K562 (cell line): ENCODE measurements at regions not wholly inside any gene's neighbourhood (a gene's known extent, or its start where the extent isn't known, plus 50 kb on each side); places are given as distances from the start of the nearest gene placed in this dataset.

ENCODE experiments used
- ATAC-seq: fragments of 200-7000 bp; cut with Tn5 transposase; 3 replicates; pipeline ENCODE4 v1.9.1; 2020; ENCODE audit warnings: moderate library complexity
- BruUV-seq: library from RNA; stranded (reverse); fragments of 400-500 nt; replicated peaks from 2 replicates; lab custom pipeline; 2021; lab: Mats Ljungman, UMichigan
- CTCF ChIA-PET: fragments of 300-600 bp; formaldehyde crosslinking; extraction: SDS; loops from one replicate; lab custom pipeline; 2021; ENCODE audit warnings: low intra/inter-chr PET ratio; lab: Yijun Ruan, JAX
- POLR2A ChIA-PET: fragments of 300-600, 350-650 bp; sonication (Branson Sonifier 250); formaldehyde crosslinking; extraction: SDS; loops from one replicate; lab custom pipeline; 2021; ENCODE audit warnings: antibody characterized with exemption, inconsistent platforms; lab: Yijun Ruan, JAX
- DNase-seq, 4 experiments: peaks; one replicate each; pipeline versions ENCODE4 v3.0.0 to v3.0.0-alpha.2; 2011 to 2018; ENCODE audit warnings: low spot score in 3 of 4, mixed read lengths in 3 of 4; ENCODE audit errors: extremely low read depth in 1 of 4
- FAIRE-seq: peaks from 2 replicates; lab custom pipeline; 2011; peaks lifted over from hg19 to GRCh38; lab: Jason Lieb, UNC
- H2AFZ ChIP-seq: 2 replicates; pipeline ENCODE4 v1.6.0; 2011; ENCODE audit warnings: low read depth, low read length, control low read depth, inconsistent platforms
- H3K27ac ChIP-seq: fragments of 200-600 bp; 3 replicates; pipeline ENCODE4 v1.8.0; 2011; ENCODE audit warnings: low read depth, mild to moderate bottlenecking, control low read depth, inconsistent platforms, low read length, moderate library complexity, mixed read lengths; ENCODE audit errors: extremely low read depth
- H3K27me3 ChIP-seq, 2 experiments: fragments of 300-600 bp in 1 of 2; 2 replicates in 1 of 2; 3 replicates in 1 of 2; pipeline versions ENCODE4 v1.6.0 to v1.8.0; 2011; ENCODE audit warnings: inconsistent platforms in 2 of 2, low read length in 2 of 2, mild to moderate bottlenecking in 1 of 2, mixed read lengths in 1 of 2, moderate library complexity in 1 of 2; ENCODE audit not compliant: control insufficient read depth in 2 of 2, insufficient read depth in 2 of 2
- H3K36me3 ChIP-seq: fragments of 300-600 bp; 3 replicates; pipeline ENCODE4 v1.8.0; 2011; ENCODE audit warnings: mild to moderate bottlenecking, low read length, inconsistent platforms; ENCODE audit not compliant: control insufficient read depth, insufficient read depth
- H3K4me1 ChIP-seq, 2 experiments: fragments of 200-600 bp in 1 of 2; replicated peaks in 1 of 2; 2 replicates in 1 of 2; 3 replicates in 1 of 2; pipeline versions ENCODE4 v1.5.1 to v1.8.0; 2011; ENCODE audit warnings: inconsistent platforms in 2 of 2, low read length in 2 of 2, mild to moderate bottlenecking in 1 of 2, mixed read lengths in 1 of 2, moderate library complexity in 1 of 2; ENCODE audit not compliant: control insufficient read depth in 2 of 2, insufficient read depth in 2 of 2
- H3K4me2 ChIP-seq: 2 replicates; pipeline ENCODE4 v1.6.1; 2011; ENCODE audit warnings: low read length, control low read depth, inconsistent platforms, mixed read lengths; ENCODE audit not compliant: insufficient read depth
- H3K4me3 ChIP-seq: fragments of 200-600 bp; sonication (generic), shearing (Covaris generic); 2 replicates; pipeline ENCODE4 v1.5.1; 2016; ENCODE audit warnings: control low read depth, inconsistent platforms
- H3K79me2 ChIP-seq: fragments of 200-600 bp; 3 replicates; pipeline ENCODE4 v1.8.0; 2011; ENCODE audit warnings: low read length, inconsistent platforms; ENCODE audit not compliant: control insufficient read depth, insufficient read depth
- H3K9ac ChIP-seq, 2 experiments: 2 replicates each; pipeline versions ENCODE4 v1.6.0 to v1.6.1; 2011; ENCODE audit warnings: low read depth in 2 of 2, low read length in 2 of 2, control low read depth in 1 of 2, inconsistent platforms in 1 of 2, mild to moderate bottlenecking in 1 of 2, mixed read lengths in 1 of 2; ENCODE audit not compliant: insufficient read depth in 1 of 2
- H3K9me1 ChIP-seq: one replicate; pipeline ENCODE4 v1.6.0; 2011; ENCODE audit warnings: inconsistent platforms, mild to moderate bottlenecking, low read length, moderate library complexity; ENCODE audit not compliant: control insufficient read depth, insufficient read depth
- H3K9me3 ChIP-seq: replicated peaks from 2 replicates; pipeline ENCODE4 v1.5.1; 2011; ENCODE audit warnings: low read depth, low read length, inconsistent platforms; ENCODE audit not compliant: control insufficient read depth, insufficient read depth
- H4K20me1 ChIP-seq: replicated peaks from 2 replicates; pipeline ENCODE4 v1.6.1; 2011; ENCODE audit warnings: low read length, inconsistent platforms, mixed read lengths; ENCODE audit not compliant: control insufficient read depth, insufficient read depth
- ERF ChIP-seq: fragments of 450-650 bp; formaldehyde crosslinking; IDR thresholded peaks from 2 replicates; pipeline ENCODE4 v1.4.0; 2020; ENCODE audit warnings: mild to moderate bottlenecking, mixed read lengths
- POLR2AphosphoS5 ChIP-seq: IDR thresholded peaks from 2 replicates; pipeline ENCODE4 v1.6.1; 2011; ENCODE audit warnings: mild to moderate bottlenecking, low read depth, low read length, moderate library complexity; ENCODE audit not compliant: control insufficient read depth, insufficient read depth
- POLR3A ChIP-seq: IDR thresholded peaks from 2 replicates; pipeline ENCODE4 v1.6.1; 2011; ENCODE audit warnings: borderline replicate concordance, mild to moderate bottlenecking, moderate library complexity; ENCODE audit not compliant: insufficient read length, insufficient read depth; ENCODE audit errors: extremely low read depth
- ZBTB1 ChIP-seq: sonication (generic); formaldehyde crosslinking; IDR thresholded peaks from 2 replicates; pipeline ENCODE4 v1.8.1; 2023; ENCODE audit warnings: missing genetic modification reagents, low read depth, mild to moderate bottlenecking, borderline replicate concordance
- ZFX ChIP-seq: sonication (generic); formaldehyde crosslinking; IDR thresholded peaks from 2 replicates; pipeline ENCODE4 v1.8.0; 2022; ENCODE audit warnings: mild to moderate bottlenecking, missing genetic modification reagents, moderate library complexity
- WGBS: fragments of 100-300 bp; shearing (Covaris generic); methylation state at CpG from one replicate; pipeline ENCODE4 v1.1.6; 2016; ENCODE audit warnings: low coverage, mixed read lengths; ENCODE audit not compliant: insufficient coverage; ENCODE audit errors: missing lambda C conversion rate; 5-methylcytosine and 5-hydroxymethylcytosine counted together
- in situ Hi-C: fragments of 300-500 bp; cut with MboI; formaldehyde crosslinking; loops from 4 replicates; pipeline ENCODE4 v1.15.0; 2018; ENCODE audit warnings: inconsistent platforms, mixed read lengths
- intact Hi-C: fragments of 100-400 bp; cut with micrococcal nuclease; formaldehyde crosslinking; loops from 2 replicates; pipeline ENCODE4 v1.14.2; 2022
- TF ChIP-seq, protein P1 (sequence below): fragments of 250-450 bp; sonication (Bioruptor Pico); IDR thresholded peaks from 2 replicates; pipeline ENCODE4 v1.8.0; 2022; ENCODE audit warnings: inconsistent platforms, mild to moderate bottlenecking, moderate library complexity, borderline replicate concordance
- TF ChIP-seq, protein P2 (sequence below): fragments of 450-650 bp; conservative IDR thresholded peaks from 2 replicates; pipeline ENCODE4 v1.6.1; 2016; ENCODE audit warnings: missing genetic modification characterization, low read depth, mild to moderate bottlenecking, control low read depth, missing compliant biosample characterization
- TF ChIP-seq, protein P3 (sequence below): sonication (generic); formaldehyde crosslinking; IDR thresholded peaks from 2 replicates; pipeline ENCODE4 v1.8.1; 2023; ENCODE audit warnings: mild to moderate bottlenecking, missing genetic modification reagents
- TF ChIP-seq, protein P4 (sequence below): fragments of 450-650 bp; IDR thresholded peaks from 2 replicates; pipeline ENCODE4 v1.6.1; 2014; ENCODE audit warnings: low read depth, mild to moderate bottlenecking, moderate library complexity, borderline replicate concordance

DNA sequence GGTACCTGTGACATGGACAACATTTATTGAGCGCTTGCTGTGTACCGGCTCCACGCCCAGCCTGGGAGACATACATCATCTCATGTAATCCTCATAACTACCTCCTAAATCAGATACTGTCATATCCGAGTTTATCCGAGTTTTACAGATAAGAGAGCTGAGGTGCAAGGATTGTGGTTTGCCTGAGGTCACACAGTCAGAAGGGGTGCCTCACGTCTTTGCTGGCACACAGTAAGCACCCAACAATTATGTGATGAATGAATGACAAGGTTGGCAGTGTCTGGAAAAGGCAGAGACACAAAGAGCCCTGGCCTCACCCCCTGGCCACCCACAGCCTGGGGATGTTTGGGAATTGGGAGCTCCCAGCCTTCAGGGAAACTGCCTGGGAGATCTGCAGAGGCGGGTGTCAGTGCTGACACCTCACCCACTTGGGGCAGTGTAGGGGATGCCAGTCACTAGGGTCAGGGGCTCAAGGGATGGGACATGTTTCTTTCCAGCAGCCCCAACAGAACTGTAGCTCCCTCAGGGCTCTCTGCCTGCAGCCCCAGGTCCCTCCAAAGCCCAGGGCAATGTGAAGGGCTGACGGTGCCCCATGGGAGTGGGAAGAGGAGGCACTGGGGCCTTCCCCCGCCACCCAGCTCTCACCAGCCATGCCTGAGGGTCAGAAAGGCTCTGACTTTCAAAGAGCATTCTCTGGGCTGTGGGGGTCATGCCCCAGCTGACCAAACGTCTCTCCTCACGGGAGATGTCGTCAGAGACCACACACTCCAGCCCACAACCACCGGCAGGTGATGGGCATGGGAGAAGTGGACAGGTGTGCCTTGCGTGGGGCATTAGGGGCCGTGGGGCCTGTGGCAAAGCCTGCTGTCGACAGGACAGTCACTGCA, 157.5 kb downstream of the ZFP36L2 start (continued):
- TF ChIP-seq, protein P1, sequence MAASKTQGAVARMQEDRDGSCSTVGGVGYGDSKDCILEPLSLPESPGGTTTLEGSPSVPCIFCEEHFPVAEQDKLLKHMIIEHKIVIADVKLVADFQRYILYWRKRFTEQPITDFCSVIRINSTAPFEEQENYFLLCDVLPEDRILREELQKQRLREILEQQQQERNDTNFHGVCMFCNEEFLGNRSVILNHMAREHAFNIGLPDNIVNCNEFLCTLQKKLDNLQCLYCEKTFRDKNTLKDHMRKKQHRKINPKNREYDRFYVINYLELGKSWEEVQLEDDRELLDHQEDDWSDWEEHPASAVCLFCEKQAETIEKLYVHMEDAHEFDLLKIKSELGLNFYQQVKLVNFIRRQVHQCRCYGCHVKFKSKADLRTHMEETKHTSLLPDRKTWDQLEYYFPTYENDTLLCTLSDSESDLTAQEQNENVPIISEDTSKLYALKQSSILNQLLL: no peak
- no peak for TF ChIP-seq ZFX

DNA sequence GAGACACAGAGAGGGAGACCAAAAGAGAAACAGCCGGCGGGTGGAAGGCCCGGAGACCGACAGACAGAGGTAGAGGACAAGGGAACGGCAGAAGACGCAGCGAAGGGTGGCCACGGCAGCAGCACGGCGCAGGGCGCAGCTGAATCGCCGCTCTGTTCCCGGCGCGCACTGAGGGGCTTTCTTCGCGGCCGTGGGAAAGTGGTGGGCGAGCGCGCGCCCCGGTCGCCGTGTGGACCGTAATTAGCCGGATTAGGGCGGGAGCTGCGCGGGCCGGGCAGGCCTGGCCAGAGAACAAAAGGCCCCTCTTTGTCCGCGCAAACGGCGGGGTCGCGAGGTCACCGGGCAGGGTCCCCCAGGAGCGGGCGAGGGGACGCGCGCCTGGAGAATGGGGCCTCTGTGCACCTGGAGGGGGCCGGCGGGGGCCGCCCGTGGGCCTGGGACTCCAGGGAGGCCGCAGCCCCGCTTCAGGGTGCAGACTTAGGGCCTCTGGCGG, 158.3 kb downstream of the ZFP36L2 start:
- Histone ChIP-seq H3K4me3 (no peak overlapping the region), H2AFZ (peak overlapping the region; percentile 67; the same call in 1 of the 2 replicates), H3K79me2 (no peaks in the 10 kb centered on the region), H3K4me1 (peaks cover 3 to 37% of the 10 kb centered on the region in 2 experiments; a peak in 4 of 5 replicates), H3K9me3 (no peaks in the 10 kb centered on the region), H3K36me3 (no peaks in the 10 kb centered on the region), H3K27me3 (no peaks in the 10 kb centered on the region), H3K27ac (no peak overlapping the region), H3K9ac (peak overlapping the region in 1 of 2 experiments; percentile 84; a peak in 1 of 4 replicates), H3K4me2 (no peak overlapping the region), H3K9me1 (no peaks in the 10 kb centered on the region), H4K20me1 (no peaks in the 10 kb centered on the region)
- 85% methylated on average over 23 of the region's 51 CpGs for WGBS
- POLR2A ChIA-PET: interaction anchor here (0.6 kb wide), 1 partner anchor 11 kb away, joined by 4 read pairs; no protein-coding TSS in a partner anchor
- no TSS peak for BruUV-seq
- CTCF ChIA-PET: interaction anchor here (0.6 kb wide), 1 partner anchor 162 kb away, joined by 3 read pairs; no protein-coding TSS in a partner anchor
- ATAC-seq: no peak; the same call in 2 of the 3 replicates
- no peak for DNase-seq
- intact Hi-C loops (no loop called here), in situ Hi-C loops (no loop called here)
- no peak for FAIRE-seq
- TF ChIP-seq, protein P2, sequence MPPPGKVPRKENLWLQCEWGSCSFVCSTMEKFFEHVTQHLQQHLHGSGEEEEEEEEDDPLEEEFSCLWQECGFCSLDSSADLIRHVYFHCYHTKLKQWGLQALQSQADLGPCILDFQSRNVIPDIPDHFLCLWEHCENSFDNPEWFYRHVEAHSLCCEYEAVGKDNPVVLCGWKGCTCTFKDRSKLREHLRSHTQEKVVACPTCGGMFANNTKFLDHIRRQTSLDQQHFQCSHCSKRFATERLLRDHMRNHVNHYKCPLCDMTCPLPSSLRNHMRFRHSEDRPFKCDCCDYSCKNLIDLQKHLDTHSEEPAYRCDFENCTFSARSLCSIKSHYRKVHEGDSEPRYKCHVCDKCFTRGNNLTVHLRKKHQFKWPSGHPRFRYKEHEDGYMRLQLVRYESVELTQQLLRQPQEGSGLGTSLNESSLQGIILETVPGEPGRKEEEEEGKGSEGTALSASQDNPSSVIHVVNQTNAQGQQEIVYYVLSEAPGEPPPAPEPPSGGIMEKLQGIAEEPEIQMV (tag): no peak
- TF ChIP-seq, protein P3, sequence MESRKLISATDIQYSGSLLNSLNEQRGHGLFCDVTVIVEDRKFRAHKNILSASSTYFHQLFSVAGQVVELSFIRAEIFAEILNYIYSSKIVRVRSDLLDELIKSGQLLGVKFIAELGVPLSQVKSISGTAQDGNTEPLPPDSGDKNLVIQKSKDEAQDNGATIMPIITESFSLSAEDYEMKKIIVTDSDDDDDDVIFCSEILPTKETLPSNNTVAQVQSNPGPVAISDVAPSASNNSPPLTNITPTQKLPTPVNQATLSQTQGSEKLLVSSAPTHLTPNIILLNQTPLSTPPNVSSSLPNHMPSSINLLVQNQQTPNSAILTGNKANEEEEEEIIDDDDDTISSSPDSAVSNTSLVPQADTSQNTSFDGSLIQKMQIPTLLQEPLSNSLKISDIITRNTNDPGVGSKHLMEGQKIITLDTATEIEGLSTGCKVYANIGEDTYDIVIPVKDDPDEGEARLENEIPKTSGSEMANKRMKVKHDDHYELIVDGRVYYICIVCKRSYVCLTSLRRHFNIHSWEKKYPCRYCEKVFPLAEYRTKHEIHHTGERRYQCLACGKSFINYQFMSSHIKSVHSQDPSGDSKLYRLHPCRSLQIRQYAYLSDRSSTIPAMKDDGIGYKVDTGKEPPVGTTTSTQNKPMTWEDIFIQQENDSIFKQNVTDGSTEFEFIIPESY: peak; percentile 90
- TF ChIP-seq POLR2AphosphoS5 (no peak), ERF (CRISPR knock-in tag) (no peak), POLR3A (no peak), ZBTB1 (CRISPR knock-in tag) (no peak)
- TF ChIP-seq, protein P4, sequence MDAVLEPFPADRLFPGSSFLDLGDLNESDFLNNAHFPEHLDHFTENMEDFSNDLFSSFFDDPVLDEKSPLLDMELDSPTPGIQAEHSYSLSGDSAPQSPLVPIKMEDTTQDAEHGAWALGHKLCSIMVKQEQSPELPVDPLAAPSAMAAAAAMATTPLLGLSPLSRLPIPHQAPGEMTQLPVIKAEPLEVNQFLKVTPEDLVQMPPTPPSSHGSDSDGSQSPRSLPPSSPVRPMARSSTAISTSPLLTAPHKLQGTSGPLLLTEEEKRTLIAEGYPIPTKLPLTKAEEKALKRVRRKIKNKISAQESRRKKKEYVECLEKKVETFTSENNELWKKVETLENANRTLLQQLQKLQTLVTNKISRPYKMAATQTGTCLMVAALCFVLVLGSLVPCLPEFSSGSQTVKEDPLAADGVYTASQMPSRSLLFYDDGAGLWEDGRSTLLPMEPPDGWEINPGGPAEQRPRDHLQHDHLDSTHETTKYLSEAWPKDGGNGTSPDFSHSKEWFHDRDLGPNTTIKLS: no peak
